ENCODE measurements at regions not wholly inside any gene's neighbourhood (a gene's known extent, or its start where the extent isn't known, plus 50 kb on each side); places are given as distances from the start of the nearest gene placed in this dataset.
A peak's percentile ranks its signal among the peaks of the same experiment; 100 is the strongest.
"Not testable (repeated sequence)": the region's sequence is repeated elsewhere in the genome, so short reads cannot be mapped to it uniquely, and the experiment has no call there.

GRCh38 chr11:21650961-21651360 is 541.9 kb upstream of the ANO5 start:
- no peaks in the 10 kb centered on the region for H3K9me3 Mint-ChIP-seq
- TF ChIP-seq, protein P1, sequence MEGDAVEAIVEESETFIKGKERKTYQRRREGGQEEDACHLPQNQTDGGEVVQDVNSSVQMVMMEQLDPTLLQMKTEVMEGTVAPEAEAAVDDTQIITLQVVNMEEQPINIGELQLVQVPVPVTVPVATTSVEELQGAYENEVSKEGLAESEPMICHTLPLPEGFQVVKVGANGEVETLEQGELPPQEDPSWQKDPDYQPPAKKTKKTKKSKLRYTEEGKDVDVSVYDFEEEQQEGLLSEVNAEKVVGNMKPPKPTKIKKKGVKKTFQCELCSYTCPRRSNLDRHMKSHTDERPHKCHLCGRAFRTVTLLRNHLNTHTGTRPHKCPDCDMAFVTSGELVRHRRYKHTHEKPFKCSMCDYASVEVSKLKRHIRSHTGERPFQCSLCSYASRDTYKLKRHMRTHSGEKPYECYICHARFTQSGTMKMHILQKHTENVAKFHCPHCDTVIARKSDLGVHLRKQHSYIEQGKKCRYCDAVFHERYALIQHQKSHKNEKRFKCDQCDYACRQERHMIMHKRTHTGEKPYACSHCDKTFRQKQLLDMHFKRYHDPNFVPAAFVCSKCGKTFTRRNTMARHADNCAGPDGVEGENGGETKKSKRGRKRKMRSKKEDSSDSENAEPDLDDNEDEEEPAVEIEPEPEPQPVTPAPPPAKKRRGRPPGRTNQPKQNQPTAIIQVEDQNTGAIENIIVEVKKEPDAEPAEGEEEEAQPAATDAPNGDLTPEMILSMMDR (conservative IDR thresholded peaks at IDR 0.05): no peak
- no peaks in the 10 kb centered on the region for H3K27me3 Mint-ChIP-seq (ENCODE audit: low read depth)
- no peaks in the 10 kb centered on the region for H3K36me3 Mint-ChIP-seq (ENCODE audit: low read depth)
- DNase-seq (ENCODE audit: low read depth, low spot score): no peak
- H3K4me3 Mint-ChIP-seq: no peak overlapping the region
- peaks cover 23% of the 10 kb centered on the region for H3K4me1 Mint-ChIP-seq
- no peak overlapping the region for H3K27ac Mint-ChIP-seq (ENCODE audit: unreplicated experiment)

DNA sequence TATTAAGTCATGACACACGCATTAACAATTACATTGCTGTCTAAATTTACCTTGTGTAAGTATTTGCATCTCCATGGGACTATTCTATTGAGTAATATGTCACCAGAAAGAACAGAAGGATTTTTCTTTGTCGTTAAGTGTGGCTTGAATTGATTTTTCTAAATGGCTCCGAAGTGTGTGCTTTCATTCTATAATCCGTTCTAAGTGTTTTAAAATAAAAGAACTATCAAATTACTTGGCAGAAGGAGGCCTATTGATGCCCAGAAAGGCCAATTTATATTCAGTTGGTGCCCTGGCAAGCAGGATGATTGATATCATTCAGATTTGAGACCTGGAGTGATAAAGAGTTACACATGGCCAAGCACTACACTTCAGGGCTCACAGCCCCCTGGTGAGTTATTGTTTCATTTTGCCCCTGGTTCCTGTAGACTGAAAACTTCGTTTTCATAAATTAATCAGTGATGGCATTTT is 538.9 kb upstream of the ANO5 start:
- TF ChIP-seq, protein P1 (conservative IDR thresholded peaks at IDR 0.05): no peak
- H3K27ac Mint-ChIP-seq (ENCODE audit: unreplicated experiment): no peak overlapping the region

GRCh38 chr11:21656065-21656464 is 536.8 kb upstream of the ANO5 start:
- H3K27ac Mint-ChIP-seq (ENCODE audit: unreplicated experiment): no peak overlapping the region
- H3K4me1 Mint-ChIP-seq: peaks cover 40% of the 10 kb centered on the region
- H3K36me3 Mint-ChIP-seq (ENCODE audit: low read depth): no peaks in the 10 kb centered on the region
- DNase-seq (ENCODE audit: low read depth, low spot score): no peak
- no peaks in the 10 kb centered on the region for H3K27me3 Mint-ChIP-seq (ENCODE audit: low read depth)
- no peaks in the 10 kb centered on the region for H3K9me3 Mint-ChIP-seq
- H3K4me3 Mint-ChIP-seq: no peak overlapping the region
- TF ChIP-seq, protein P1 (conservative IDR thresholded peaks at IDR 0.05): no peak

More for the DNA sequence above, 538.9 kb upstream of the ANO5 start:
- no peak overlapping the region for H3K4me3 Mint-ChIP-seq
- H3K4me1 Mint-ChIP-seq: peaks cover 28% of the 10 kb centered on the region
- no peaks in the 10 kb centered on the region for H3K27me3 Mint-ChIP-seq (ENCODE audit: low read depth)
- H3K36me3 Mint-ChIP-seq (ENCODE audit: low read depth): no peaks in the 10 kb centered on the region
- no peaks in the 10 kb centered on the region for H3K9me3 Mint-ChIP-seq
- no peak for DNase-seq (ENCODE audit: low read depth, low spot score)

GRCh38 chr11:21658654-21659193 is 534.2 kb upstream of the ANO5 start:
- Mint-ChIP-seq H3K27ac (ENCODE audit: unreplicated experiment) (no peak overlapping the region), H3K36me3 (ENCODE audit: low read depth) (no peaks in the 10 kb centered on the region), H3K9me3 (no peaks in the 10 kb centered on the region), H3K27me3 (ENCODE audit: low read depth) (no peaks in the 10 kb centered on the region), H3K4me1 (peaks cover 27% of the 10 kb centered on the region), H3K4me3 (no peak overlapping the region)
- DNase-seq (ENCODE audit: low read depth, low spot score): no peak
- TF ChIP-seq, protein P1 (conservative IDR thresholded peaks at IDR 0.05): no peak

DNA sequence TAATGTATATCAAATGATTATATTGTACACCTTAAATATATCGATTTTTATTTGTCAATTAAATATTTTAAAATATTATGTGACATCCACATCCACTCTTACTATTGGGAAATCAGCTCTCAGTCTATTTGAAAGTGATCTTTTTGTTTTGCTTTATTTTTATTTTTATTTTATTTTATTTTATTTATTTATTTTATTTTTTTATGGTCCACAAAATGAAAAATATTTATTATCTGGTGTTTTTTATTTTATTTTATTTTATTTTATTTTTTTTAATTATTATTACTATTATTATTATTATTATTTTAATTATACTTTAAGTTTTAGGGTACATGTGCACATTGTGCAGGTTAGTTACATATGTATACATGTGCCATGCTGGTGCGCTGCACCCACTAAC is 533.5 kb upstream of the ANO5 start:
- H3K27ac Mint-ChIP-seq (ENCODE audit: unreplicated experiment); DNase-seq (ENCODE audit: low read depth, low spot score); H3K27me3 Mint-ChIP-seq (ENCODE audit: low read depth); H3K9me3 Mint-ChIP-seq; H3K4me3 Mint-ChIP-seq; H3K36me3 Mint-ChIP-seq (ENCODE audit: low read depth): not testable (repeated sequence)
- peaks cover 21% of the 10 kb centered on the region for H3K4me1 Mint-ChIP-seq

- TF ChIP-seq, protein P1 (conservative IDR thresholded peaks at IDR 0.05): no peak
- Mint-ChIP-seq H3K4me1 (peaks cover 16% of the 10 kb centered on the region), H3K27me3 (ENCODE audit: low read depth) (no peaks in the 10 kb centered on the region), H3K36me3 (ENCODE audit: low read depth) (no peaks in the 10 kb centered on the region), H3K9me3 (no peaks in the 10 kb centered on the region), H3K4me3 (peak overlapping the region; percentile 18), H3K27ac (ENCODE audit: unreplicated experiment) (peak overlapping the region; percentile 36)
- no peak for DNase-seq (ENCODE audit: low read depth, low spot score)
Measured at GRCh38 chr11:21659961-21660360, 532.9 kb upstream of the ANO5 start.
